ENCODE measurements at regions not wholly inside any gene's neighbourhood (a gene's known extent, or its start where the extent isn't known, plus 50 kb on each side); places are given as distances from the start of the nearest gene placed in this dataset.
A peak's percentile ranks its signal among the peaks of the same experiment; 100 is the strongest.

GRCh38 chr6:2565499-2565898 lies 185.2 kb downstream of the MYLK4 start (continued):
- TF ChIP-seq POGZ (CRISPR knock-in tag; IDR thresholded peaks at IDR 0.05) (0 out of 2 replicates have a peak, but pooled peaks have one; percentile 41), RFX3 (CRISPR knock-in tag; IDR thresholded peaks at IDR 0.05) (peak; percentile 58; the same call in 1 of the 2 replicates), DPF2 (CRISPR knock-in tag; IDR thresholded peaks at IDR 0.05; ENCODE audit: borderline replicate concordance, low read depth) (peak; percentile 77), SKIL (CRISPR knock-in tag; IDR thresholded peaks at IDR 0.05; ENCODE audit: borderline replicate concordance) (0 out of 2 replicates have a peak, but pooled peaks have one; percentile 40), FOXP1 (IDR thresholded peaks at IDR 0.05) (no peak), FOXP1 (CRISPR knock-in tag; IDR thresholded peaks at IDR 0.05) (peak; percentile 86), TBX2 (CRISPR knock-in tag; IDR thresholded peaks at IDR 0.05; ENCODE audit: borderline replicate concordance) (peak; percentile 83), ZNF331 (CRISPR knock-in tag; IDR thresholded peaks at IDR 0.05) (peak; percentile 21; the same call in 1 of the 2 replicates), ZSCAN20 (CRISPR knock-in tag; IDR thresholded peaks at IDR 0.05; ENCODE audit: borderline replicate concordance) (no peak), NR2F1 (CRISPR knock-in tag; IDR thresholded peaks at IDR 0.05) (peak in 1 of 2 experiments; percentile 51; a peak in 1 of 4 replicates), ZNF232 (CRISPR knock-in tag; IDR thresholded peaks at IDR 0.05; ENCODE audit: borderline replicate concordance) (peak; percentile 88; the same call in 1 of the 2 replicates), ZNF33A (CRISPR knock-in tag; IDR thresholded peaks at IDR 0.05; ENCODE audit: borderline replicate concordance) (no peak), ZNF792 (CRISPR knock-in tag; IDR thresholded peaks at IDR 0.05) (no peak), FOXO1 (CRISPR knock-in tag; IDR thresholded peaks at IDR 0.05) (peak; percentile 76; the same call in 1 of the 2 replicates), RARA (CRISPR knock-in tag; IDR thresholded peaks at IDR 0.05) (peak; percentile 85)
- TF ChIP-seq, protein P1, sequence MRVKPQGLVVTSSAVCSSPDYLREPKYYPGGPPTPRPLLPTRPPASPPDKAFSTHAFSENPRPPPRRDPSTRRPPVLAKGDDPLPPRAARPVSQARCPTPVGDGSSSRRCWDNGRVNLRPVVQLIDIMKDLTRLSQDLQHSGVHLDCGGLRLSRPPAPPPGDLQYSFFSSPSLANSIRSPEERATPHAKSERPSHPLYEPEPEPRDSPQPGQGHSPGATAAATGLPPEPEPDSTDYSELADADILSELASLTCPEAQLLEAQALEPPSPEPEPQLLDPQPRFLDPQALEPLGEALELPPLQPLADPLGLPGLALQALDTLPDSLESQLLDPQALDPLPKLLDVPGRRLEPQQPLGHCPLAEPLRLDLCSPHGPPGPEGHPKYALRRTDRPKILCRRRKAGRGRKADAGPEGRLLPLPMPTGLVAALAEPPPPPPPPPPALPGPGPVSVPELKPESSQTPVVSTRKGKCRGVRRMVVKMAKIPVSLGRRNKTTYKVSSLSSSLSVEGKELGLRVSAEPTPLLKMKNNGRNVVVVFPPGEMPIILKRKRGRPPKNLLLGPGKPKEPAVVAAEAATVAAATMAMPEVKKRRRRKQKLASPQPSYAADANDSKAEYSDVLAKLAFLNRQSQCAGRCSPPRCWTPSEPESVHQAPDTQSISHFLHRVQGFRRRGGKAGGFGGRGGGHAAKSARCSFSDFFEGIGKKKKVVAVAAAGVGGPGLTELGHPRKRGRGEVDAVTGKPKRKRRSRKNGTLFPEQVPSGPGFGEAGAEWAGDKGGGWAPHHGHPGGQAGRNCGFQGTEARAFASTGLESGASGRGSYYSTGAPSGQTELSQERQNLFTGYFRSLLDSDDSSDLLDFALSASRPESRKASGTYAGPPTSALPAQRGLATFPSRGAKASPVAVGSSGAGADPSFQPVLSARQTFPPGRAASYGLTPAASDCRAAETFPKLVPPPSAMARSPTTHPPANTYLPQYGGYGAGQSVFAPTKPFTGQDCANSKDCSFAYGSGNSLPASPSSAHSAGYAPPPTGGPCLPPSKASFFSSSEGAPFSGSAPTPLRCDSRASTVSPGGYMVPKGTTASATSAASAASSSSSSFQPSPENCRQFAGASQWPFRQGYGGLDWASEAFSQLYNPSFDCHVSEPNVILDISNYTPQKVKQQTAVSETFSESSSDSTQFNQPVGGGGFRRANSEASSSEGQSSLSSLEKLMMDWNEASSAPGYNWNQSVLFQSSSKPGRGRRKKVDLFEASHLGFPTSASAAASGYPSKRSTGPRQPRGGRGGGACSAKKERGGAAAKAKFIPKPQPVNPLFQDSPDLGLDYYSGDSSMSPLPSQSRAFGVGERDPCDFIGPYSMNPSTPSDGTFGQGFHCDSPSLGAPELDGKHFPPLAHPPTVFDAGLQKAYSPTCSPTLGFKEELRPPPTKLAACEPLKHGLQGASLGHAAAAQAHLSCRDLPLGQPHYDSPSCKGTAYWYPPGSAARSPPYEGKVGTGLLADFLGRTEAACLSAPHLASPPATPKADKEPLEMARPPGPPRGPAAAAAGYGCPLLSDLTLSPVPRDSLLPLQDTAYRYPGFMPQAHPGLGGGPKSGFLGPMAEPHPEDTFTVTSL (CRISPR knock-in tag; IDR thresholded peaks at IDR 0.05; ENCODE audit: borderline replicate concordance): peak; percentile 86
- TF ChIP-seq, protein P2, sequence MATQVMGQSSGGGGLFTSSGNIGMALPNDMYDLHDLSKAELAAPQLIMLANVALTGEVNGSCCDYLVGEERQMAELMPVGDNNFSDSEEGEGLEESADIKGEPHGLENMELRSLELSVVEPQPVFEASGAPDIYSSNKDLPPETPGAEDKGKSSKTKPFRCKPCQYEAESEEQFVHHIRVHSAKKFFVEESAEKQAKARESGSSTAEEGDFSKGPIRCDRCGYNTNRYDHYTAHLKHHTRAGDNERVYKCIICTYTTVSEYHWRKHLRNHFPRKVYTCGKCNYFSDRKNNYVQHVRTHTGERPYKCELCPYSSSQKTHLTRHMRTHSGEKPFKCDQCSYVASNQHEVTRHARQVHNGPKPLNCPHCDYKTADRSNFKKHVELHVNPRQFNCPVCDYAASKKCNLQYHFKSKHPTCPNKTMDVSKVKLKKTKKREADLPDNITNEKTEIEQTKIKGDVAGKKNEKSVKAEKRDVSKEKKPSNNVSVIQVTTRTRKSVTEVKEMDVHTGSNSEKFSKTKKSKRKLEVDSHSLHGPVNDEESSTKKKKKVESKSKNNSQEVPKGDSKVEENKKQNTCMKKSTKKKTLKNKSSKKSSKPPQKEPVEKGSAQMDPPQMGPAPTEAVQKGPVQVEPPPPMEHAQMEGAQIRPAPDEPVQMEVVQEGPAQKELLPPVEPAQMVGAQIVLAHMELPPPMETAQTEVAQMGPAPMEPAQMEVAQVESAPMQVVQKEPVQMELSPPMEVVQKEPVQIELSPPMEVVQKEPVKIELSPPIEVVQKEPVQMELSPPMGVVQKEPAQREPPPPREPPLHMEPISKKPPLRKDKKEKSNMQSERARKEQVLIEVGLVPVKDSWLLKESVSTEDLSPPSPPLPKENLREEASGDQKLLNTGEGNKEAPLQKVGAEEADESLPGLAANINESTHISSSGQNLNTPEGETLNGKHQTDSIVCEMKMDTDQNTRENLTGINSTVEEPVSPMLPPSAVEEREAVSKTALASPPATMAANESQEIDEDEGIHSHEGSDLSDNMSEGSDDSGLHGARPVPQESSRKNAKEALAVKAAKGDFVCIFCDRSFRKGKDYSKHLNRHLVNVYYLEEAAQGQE (IDR thresholded peaks at IDR 0.05; ENCODE audit: borderline replicate concordance in 1 of 2, low read depth in 1 of 2, low read length in 2 of 2): peak in 1 of 2 experiments; percentile 55; a peak in 1 of 4 replicates
- TF ChIP-seq, protein P3, sequence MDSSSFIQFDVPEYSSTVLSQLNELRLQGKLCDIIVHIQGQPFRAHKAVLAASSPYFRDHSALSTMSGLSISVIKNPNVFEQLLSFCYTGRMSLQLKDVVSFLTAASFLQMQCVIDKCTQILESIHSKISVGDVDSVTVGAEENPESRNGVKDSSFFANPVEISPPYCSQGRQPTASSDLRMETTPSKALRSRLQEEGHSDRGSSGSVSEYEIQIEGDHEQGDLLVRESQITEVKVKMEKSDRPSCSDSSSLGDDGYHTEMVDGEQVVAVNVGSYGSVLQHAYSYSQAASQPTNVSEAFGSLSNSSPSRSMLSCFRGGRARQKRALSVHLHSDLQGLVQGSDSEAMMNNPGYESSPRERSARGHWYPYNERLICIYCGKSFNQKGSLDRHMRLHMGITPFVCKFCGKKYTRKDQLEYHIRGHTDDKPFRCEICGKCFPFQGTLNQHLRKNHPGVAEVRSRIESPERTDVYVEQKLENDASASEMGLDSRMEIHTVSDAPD (CRISPR knock-in tag; IDR thresholded peaks at IDR 0.05): peak; percentile 38; the same call in 1 of the 2 replicates
